Mucosa of rectum (tissue), 2 donors: ENCODE measurements at regions not wholly inside any gene's neighbourhood (a gene's known extent, or its start where the extent isn't known, plus 50 kb on each side); places are given as distances from the start of the nearest gene placed in this dataset.

Experiments
- H3K27ac ChIP-seq, 2 donors: one replicate each; pipeline ENCODE4 v1.7.0; 2013; ENCODE audit warnings: inconsistent platforms in 2 of 2, low read depth in 2 of 2, low read length in 2 of 2
- H3K27me3 ChIP-seq, 2 donors: one replicate each; pipeline ENCODE4 v1.7.0; 2013; ENCODE audit warnings: low read length in 2 of 2; ENCODE audit not compliant: control insufficient read depth in 2 of 2, insufficient read depth in 2 of 2
- H3K36me3 ChIP-seq, 2 donors: one replicate each; pipeline ENCODE4 v1.7.0; 2013; ENCODE audit warnings: low read length in 2 of 2; ENCODE audit not compliant: control insufficient read depth in 2 of 2, insufficient read depth in 2 of 2
- H3K4me1 ChIP-seq, 2 donors: one replicate each; pipeline ENCODE4 v1.7.0; 2013; ENCODE audit warnings: low read length in 2 of 2, mild to moderate bottlenecking in 1 of 2; ENCODE audit not compliant: control insufficient read depth in 2 of 2, insufficient read depth in 2 of 2
- H3K4me3 ChIP-seq, 2 donors: one replicate each; pipeline ENCODE4 v1.7.0; 2013; ENCODE audit warnings: low read length in 2 of 2
- H3K9ac ChIP-seq, 2 donors: one replicate each; pipeline ENCODE4 v1.7.0; 2013; ENCODE audit warnings: low read length in 2 of 2, low read depth in 1 of 2, mild to moderate bottlenecking in 1 of 2
- H3K9me3 ChIP-seq, 2 donors: one replicate each; pipeline ENCODE4 v1.7.0; 2013; ENCODE audit warnings: low read length in 2 of 2; ENCODE audit not compliant: control insufficient read depth in 2 of 2
- donor health status: healthy.
- donor health status: Normal muscosa, but diverticular disease.

DNA sequence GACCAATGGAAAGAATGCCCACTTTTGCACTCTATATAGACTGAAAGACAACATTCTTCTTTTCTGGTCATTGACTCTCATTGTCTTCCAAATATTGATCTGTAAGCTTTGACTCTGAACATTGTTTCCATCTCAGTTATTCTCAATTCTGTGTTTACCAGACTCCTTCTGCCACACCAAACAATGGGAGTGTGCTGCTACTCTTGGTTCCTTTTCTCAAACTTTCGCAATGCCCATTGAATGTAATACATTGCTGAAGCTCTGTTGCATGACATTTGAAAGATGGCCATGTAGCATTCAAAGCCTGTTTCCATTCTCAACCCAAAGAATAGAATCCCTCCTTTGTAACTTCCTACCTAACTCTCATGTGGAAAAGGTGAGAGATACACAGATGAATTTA lies 136.2 kb downstream of the BTC start:
- H3K9ac ChIP-seq, result no peak overlapping the region
- no peak overlapping the region for H3K27ac ChIP-seq
- no peaks in the 10 kb centered on the region for H3K9me3 ChIP-seq
- no peaks in the 10 kb centered on the region for H3K27me3 ChIP-seq
- H3K4me1 ChIP-seq, result peaks cover 0 to 12% of the 10 kb centered on the region in 2 donors
- no peaks in the 10 kb centered on the region for H3K36me3 ChIP-seq
- no peak overlapping the region for H3K4me3 ChIP-seq

DNA sequence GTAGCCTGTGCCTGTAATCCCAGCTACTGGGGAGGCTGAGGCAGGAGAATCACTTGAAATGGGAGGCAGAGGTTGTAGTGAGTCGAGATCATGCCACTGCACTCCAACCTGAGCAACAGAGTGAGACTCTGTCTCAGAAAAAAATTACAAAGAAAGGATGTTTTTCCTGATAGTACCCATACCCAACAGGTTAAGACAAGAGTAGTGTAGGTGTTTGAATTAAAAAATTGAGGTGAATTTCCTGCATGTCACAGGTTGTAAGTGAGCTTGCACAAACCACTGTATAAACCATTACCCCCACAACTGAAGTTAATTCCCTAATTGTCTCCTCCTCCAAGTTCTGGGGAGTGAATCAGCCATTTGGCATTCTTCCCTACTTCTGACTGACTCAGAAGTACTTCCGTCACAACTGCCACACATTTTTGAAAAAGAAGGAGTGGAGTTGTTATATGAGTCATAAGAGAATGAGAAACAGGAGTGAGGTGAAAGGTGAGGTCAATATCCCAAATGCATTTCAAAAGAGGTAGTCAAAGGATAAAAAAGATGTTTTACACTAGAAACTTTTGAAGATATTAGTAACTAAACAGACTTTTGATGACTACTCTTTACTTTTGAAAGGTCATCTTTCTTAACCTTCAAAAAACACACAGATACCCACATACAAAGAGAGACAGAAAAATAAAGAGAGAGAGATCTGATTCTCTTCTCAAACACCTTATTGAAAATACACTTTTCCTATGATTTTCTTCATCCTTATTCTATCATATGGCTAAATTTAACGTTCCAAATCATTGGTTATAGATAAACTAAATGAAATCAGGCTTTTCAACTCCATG lies 134.5 kb downstream of the BTC start:
- Histone ChIP-seq H3K9ac (no peak overlapping the region), H3K4me1 (peaks cover 0 to 12% of the 10 kb centered on the region in 2 donors), H3K36me3 (no peaks in the 10 kb centered on the region), H3K9me3 (no peaks in the 10 kb centered on the region), H3K27ac (peak overlapping the region; percentile 25 to 62), H3K27me3 (no peaks in the 10 kb centered on the region), H3K4me3 (no peak overlapping the region)

DNA sequence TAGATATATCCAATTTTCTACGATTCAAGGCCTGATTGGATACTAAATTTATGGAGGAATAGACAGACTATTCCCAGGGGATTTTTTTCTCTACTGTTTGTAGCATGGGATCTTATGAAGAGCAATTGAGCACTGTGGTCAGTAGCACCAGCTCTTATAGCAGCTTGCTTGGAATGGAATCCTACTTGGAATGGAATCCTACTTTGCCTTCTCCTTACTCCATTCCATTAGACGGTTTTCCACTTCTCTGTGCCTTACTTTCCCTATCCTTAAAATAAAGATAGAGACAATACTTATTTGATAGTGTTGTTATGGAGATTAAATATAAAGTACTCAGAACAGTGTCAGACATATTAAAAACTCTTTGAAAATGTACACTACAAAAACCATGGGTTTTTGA lies 133.5 kb downstream of the BTC start:
- no peaks in the 10 kb centered on the region for H3K36me3 ChIP-seq
- no peaks in the 10 kb centered on the region for H3K9me3 ChIP-seq
- H3K27ac ChIP-seq, result no peak overlapping the region
- H3K9ac ChIP-seq, result no peak overlapping the region
- no peaks in the 10 kb centered on the region for H3K27me3 ChIP-seq
- peaks cover 0 to 12% of the 10 kb centered on the region in 2 donors for H3K4me1 ChIP-seq
- no peak overlapping the region for H3K4me3 ChIP-seq

DNA sequence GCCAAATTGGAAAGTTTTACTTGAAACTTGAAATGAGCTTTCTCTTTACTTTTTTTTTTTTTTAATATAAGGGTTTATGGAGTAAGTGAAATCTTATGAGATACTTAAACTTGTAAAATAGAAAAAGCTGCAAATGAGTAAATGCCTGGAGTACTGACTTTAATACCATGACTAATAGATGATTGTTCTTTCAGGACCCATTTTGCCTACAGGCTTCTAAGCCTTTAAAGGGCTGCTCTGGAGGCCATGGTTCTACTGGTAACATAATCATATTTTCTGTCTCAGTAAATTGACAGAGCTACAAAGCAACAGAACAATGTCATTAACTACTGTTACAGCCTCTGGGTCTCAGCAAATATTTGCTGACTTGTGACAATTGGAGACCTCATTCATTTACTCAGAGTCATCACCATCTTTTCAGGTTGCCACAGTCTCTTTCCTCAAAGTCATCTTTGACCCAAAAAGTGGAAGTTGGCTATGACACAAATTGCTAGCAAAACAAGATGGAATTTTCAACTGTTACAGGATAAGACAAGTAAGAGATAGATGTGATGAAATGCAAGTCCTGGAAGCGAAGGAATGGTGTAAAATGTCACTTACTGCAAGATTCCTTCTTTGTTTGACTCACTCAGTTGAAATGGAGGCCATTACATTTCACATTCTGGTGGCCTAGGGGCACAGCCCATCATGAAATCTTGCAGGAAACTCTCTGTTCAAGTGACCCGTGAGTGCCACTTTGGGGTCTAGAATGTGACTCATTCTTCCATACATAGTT lies 132.7 kb downstream of the BTC start:
- H3K9me3 ChIP-seq, result no peaks in the 10 kb centered on the region

DNA sequence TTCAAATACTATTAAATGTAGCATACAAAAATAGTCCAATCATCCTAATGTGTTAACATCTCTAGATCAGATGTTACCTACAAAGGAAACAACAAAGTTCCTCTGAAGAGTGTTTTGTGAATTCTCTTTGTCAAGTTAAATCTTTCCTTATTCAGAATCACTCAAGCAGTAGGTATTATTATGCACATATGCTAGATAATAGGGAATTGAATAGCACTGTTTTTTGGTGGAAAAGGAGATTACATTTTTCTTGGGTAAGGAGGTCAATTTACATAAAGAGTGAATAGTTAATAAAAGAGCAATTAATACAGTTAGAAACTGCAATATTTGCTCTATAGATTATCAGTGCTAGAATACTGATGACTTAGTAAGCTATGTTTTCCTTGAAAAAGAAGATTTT lies 130.7 kb downstream of the BTC start:
- Histone ChIP-seq H3K4me1 (peaks cover 0 to 17% of the 10 kb centered on the region in 2 donors), H3K4me3 (no peak overlapping the region), H3K27me3 (no peaks in the 10 kb centered on the region), H3K9me3 (no peaks in the 10 kb centered on the region), H3K36me3 (no peaks in the 10 kb centered on the region), H3K9ac (no peak overlapping the region), H3K27ac (no peak overlapping the region)

More for the DNA sequence above, 132.7 kb downstream of the BTC start:
- H3K27me3 ChIP-seq, result no peaks in the 10 kb centered on the region
- H3K9ac ChIP-seq, result no peak overlapping the region
- no peak overlapping the region for H3K27ac ChIP-seq
- H3K4me3 ChIP-seq, result no peak overlapping the region
- peaks cover 0 to 12% of the 10 kb centered on the region in 2 donors for H3K4me1 ChIP-seq
- H3K36me3 ChIP-seq, result no peaks in the 10 kb centered on the region

DNA sequence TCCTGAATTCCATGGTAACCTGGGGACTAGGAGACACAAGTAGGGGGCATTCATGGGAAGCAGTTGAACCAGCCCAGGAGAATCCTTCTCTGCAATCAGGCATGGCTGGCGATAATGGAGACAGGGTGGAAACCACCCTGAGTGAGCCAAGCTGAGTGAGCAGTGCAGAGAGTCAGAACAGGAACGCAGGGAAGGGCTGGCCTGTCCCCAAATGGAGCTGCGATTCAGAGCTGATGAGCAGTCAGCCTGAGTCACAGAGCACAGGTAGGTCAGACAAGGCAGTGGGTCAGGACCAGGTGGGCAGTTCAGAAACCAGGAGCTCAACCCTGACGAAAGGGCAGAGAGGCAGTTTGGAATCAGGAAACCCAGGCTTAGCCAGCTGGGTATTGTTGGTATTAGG lies 129.0 kb downstream of the BTC start:
- Histone ChIP-seq H3K27me3 (no peaks in the 10 kb centered on the region), H3K27ac (no peak overlapping the region), H3K4me1 (peaks cover 0 to 15% of the 10 kb centered on the region in 2 donors), H3K9ac (no peak overlapping the region), H3K4me3 (no peak overlapping the region), H3K9me3 (no peaks in the 10 kb centered on the region), H3K36me3 (no peaks in the 10 kb centered on the region)

DNA sequence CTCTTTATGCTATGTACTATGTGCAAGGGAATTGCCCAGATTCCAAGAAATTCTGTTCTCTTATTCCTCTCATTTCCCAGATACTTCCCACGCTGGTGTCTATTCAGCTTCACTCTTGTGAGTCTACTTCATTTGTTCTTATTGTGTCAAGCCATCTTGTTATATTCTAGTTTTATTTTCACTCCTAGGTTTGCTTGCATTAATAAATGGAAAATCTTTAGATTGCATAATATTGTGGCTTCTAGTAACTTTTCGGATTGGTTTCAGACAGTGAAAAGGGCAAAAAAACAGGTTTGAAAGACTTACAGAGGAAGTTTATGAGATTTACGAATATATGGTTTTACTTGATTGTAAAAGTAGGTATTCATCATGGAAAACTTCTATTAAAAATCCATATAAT lies 128.4 kb downstream of the BTC start:
- H3K27me3 ChIP-seq, result no peaks in the 10 kb centered on the region
- H3K9me3 ChIP-seq, result no peaks in the 10 kb centered on the region
- peaks cover 0 to 13% of the 10 kb centered on the region in 2 donors for H3K4me1 ChIP-seq
- no peak overlapping the region for H3K9ac ChIP-seq
- no peak overlapping the region for H3K27ac ChIP-seq
- no peak overlapping the region for H3K4me3 ChIP-seq
- no peaks in the 10 kb centered on the region for H3K36me3 ChIP-seq

DNA sequence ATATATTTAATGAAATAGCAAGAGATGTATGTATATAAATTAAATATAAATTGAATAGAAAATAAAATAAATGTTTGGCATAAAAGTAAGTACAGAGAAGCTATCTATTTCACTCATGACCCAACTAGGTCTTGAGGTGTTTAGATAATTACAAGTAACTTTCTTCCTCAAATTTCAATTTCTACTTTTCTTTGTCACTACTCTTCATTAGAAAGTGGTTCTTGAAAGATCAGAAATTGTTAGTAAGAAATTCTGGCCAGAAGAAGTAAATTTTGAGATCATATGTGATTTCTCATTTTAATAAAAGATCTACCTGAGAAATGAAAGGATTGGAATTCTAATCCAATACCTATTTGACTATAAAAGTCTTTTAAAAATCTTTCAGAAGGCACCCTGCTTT lies 126.9 kb downstream of the BTC start:
- Histone ChIP-seq H3K36me3 (no peaks in the 10 kb centered on the region), H3K4me1 (peaks cover 0 to 9% of the 10 kb centered on the region in 2 donors), H3K9me3 (no peaks in the 10 kb centered on the region), H3K27ac (peak overlapping the region in 1 of 2 donors; percentile 49), H3K4me3 (no peak overlapping the region), H3K27me3 (no peaks in the 10 kb centered on the region), H3K9ac (no peak overlapping the region)

DNA sequence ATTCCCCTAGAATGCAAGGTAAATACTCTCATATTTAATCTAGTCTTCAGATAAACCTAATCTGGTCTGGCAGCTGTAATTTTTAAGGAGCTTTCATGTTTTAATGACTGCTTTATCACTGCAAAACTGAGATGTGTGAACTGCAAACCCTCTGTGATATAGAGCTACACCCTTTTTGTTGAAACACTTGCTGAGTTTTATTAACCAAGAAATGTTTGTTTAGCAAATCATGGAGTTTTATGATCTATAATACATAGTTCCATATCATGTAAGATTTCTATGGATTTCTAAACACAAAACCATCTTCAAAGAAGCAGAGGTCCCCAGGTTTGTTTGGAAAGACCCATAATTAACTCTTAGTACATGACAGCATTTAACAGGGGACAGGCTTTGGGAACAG lies 126.4 kb downstream of the BTC start:
- Histone ChIP-seq H3K9me3 (no peaks in the 10 kb centered on the region), H3K4me3 (no peak overlapping the region), H3K27me3 (no peaks in the 10 kb centered on the region), H3K27ac (peak overlapping the region in 1 of 2 donors; percentile 58), H3K36me3 (no peaks in the 10 kb centered on the region), H3K4me1 (peaks cover 0 to 9% of the 10 kb centered on the region in 2 donors), H3K9ac (no peak overlapping the region)

DNA sequence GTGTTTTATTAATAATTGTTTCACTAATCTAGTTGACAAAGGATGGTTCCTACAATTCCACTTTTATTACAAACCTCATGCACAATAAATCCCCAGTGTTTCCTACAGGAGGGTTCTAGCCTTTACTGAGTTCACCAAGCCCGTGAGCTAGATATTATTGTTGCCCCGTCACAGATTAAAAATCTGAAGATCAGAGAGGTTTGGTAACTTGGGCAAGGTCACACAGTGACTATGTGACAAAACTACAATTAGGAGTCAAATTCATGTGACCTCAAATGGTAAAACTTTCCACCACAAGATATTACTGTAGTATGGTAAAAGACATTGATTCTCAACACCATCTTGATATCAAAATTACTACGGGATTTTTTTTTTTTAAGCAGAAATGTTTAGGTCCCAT lies 124.6 kb downstream of the BTC start:
- Histone ChIP-seq H3K27ac (no peak overlapping the region), H3K9me3 (no peaks in the 10 kb centered on the region), H3K27me3 (no peaks in the 10 kb centered on the region), H3K4me3 (no peak overlapping the region), H3K36me3 (no peaks in the 10 kb centered on the region), H3K9ac (no peak overlapping the region), H3K4me1 (peaks cover 0 to 9% of the 10 kb centered on the region in 2 donors)
